ENCODE measurements at regions not wholly inside any gene's neighbourhood (a gene's known extent, or its start where the extent isn't known, plus 50 kb on each side); places are given as distances from the start of the nearest gene placed in this dataset.
A peak's percentile ranks its signal among the peaks of the same experiment; 100 is the strongest.

DNA sequence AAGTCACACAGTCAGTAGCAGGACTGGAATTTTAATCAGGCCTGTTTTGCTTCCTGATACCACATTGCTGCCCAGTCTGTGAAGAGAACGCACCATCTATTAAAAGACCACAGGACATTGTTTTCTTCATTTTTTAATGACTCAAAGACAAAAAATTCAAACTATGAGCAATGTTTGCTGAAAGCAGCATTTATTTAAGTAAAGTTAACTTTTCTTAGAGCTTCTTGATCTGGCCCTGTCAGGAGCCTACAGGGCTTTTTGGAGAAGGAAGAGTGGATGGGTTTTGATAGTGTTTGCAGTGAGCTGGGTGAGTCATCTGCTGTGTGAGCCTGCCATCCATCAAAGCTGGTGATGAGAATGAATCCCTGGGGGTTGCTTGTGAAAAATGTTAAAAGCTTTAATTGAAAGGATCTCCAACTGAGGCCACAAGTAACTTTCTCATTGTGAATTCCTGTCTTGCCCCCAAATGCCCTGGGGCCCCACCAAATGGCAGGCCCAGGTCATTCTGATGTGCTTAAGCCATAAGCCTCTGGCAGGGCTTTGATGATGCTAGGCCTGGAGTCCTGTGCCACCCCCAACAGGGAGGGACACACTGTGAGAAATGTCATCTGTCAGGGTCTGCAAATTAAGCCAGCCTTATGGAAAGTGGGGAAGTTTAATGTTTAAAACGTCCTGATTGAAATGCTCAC, 136.2 kb upstream of the PFN2 start:
- CTCF ChIA-PET (ENCODE audit: partially characterized antibody) = interaction anchor here (0.6 to 1.7 kb wide), 6 partner anchors 10 to 170 kb away, joined by 3 to 4 read pairs (median 3); no protein-coding TSS in a partner anchor
- no peak overlapping the region for H3K4me3 ChIP-seq (ENCODE audit: extremely low read depth in 1 of 4, insufficient read depth in 2 of 4, low read depth in 3 of 4, low read length in 4 of 4)
- TF ChIP-seq SP4 (IDR thresholded peaks at IDR 0.05; ENCODE audit: low read length) (no peak), JUN (IDR thresholded peaks at IDR 0.05; ENCODE audit: low read depth, low read length) (0 out of 2 replicates have a peak, but pooled peaks have one; percentile 14), RAD21 (IDR thresholded peaks at IDR 0.05 in 1 of 2, conservative IDR thresholded peaks at IDR 0.05 in 1 of 2; ENCODE audit: low read depth in 2 of 2, low read length in 2 of 2) (no peak; a peak in 1 of 4 replicates), MAX (IDR thresholded peaks at IDR 0.05) (no peak), MAFK (IDR thresholded peaks at IDR 0.05; ENCODE audit: low read depth, low read length) (no peak), JUND (IDR thresholded peaks at IDR 0.05; ENCODE audit: low read length) (peak; percentile 82), EZH2 (IDR thresholded peaks at IDR 0.05; ENCODE audit: low read depth, low read length, severe bottlenecking) (no peak), NRF1 (IDR thresholded peaks at IDR 0.05; ENCODE audit: low read depth, low read length) (no peak), NANOG (IDR thresholded peaks at IDR 0.05; ENCODE audit: insufficient read depth, low read depth, low read length, poor library complexity, severe bottlenecking) (no peak)
- TF ChIP-seq, protein P1, sequence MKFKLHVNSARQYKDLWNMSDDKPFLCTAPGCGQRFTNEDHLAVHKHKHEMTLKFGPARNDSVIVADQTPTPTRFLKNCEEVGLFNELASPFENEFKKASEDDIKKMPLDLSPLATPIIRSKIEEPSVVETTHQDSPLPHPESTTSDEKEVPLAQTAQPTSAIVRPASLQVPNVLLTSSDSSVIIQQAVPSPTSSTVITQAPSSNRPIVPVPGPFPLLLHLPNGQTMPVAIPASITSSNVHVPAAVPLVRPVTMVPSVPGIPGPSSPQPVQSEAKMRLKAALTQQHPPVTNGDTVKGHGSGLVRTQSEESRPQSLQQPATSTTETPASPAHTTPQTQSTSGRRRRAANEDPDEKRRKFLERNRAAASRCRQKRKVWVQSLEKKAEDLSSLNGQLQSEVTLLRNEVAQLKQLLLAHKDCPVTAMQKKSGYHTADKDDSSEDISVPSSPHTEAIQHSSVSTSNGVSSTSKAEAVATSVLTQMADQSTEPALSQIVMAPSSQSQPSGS (IDR thresholded peaks at IDR 0.05; ENCODE audit: low read length) = no peak

More for the DNA sequence above, 136.2 kb upstream of the PFN2 start:
- Histone ChIP-seq H2AFZ (ENCODE audit: low read length) (no peak overlapping the region; the same call in 1 of the 2 replicates), H3K79me2 (ENCODE audit: control insufficient read depth in 1 of 2, insufficient read depth in 2 of 2, low read length in 2 of 2) (no peaks in the 10 kb centered on the region), H3K36me3 (ENCODE audit: control insufficient read depth in 2 of 4, insufficient read depth in 4 of 4, low read length in 3 of 4) (no peaks in the 10 kb centered on the region), H3K27me3 (replicated peaks in 1 of 4; ENCODE audit: control insufficient read depth in 3 of 4, extremely low read depth in 1 of 4, insufficient read depth in 3 of 4, low read length in 3 of 4) (no peaks in the 10 kb centered on the region), H3K14ac (ENCODE audit: insufficient read length) (no peak overlapping the region), H3K27ac (ENCODE audit: low read depth, low read length) (no peak overlapping the region), H3K18ac (ENCODE audit: extremely low read depth, low read length) (no peak overlapping the region), H2AK5ac (ENCODE audit: low read depth, low read length) (no peak overlapping the region), H2BK20ac (ENCODE audit: low read length) (no peak overlapping the region), H3K4me2 (ENCODE audit: insufficient read depth in 1 of 2, low read depth in 2 of 2, low read length in 2 of 2) (peak overlapping the region in 1 of 2 experiments; percentile 25; a peak in 2 of 4 replicates), H2BK12ac (ENCODE audit: low read depth, low read length) (no peak overlapping the region), H2BK15ac (ENCODE audit: low read length) (no peak overlapping the region), H4K8ac (ENCODE audit: extremely low read depth, insufficient read depth, low read length) (no peak overlapping the region), H4K91ac (replicated peaks; ENCODE audit: insufficient read length, low read length) (no peak overlapping the region), H3K23ac (ENCODE audit: insufficient read length) (no peak overlapping the region), H4K20me1 (replicated peaks in 1 of 2; ENCODE audit: control insufficient read depth in 1 of 2, insufficient read depth in 2 of 2, low read length in 2 of 2) (no peaks in the 10 kb centered on the region), H3K9ac (replicated peaks in 1 of 4; ENCODE audit: extremely low read depth in 1 of 4, low read depth in 3 of 4, low read length in 3 of 4) (no peak overlapping the region), H3K9me3 (ENCODE audit: insufficient read depth in 2 of 2, low read depth in 1 of 2, low read length in 1 of 2) (no peaks in the 10 kb centered on the region), H3K23me2 (ENCODE audit: low read depth, low read length) (no peaks in the 10 kb centered on the region), H3K79me1 (ENCODE audit: low read depth, low read length) (no peaks in the 10 kb centered on the region), H3K4me1 (replicated peaks in 1 of 4; ENCODE audit: control insufficient read depth in 3 of 4, insufficient read depth in 4 of 4, low read length in 3 of 4) (peaks cover 0 to 11% (median 9%) of the 10 kb centered on the region in 4 experiments; a peak in 4 of 7 replicates), H3K56ac (replicated peaks; ENCODE audit: insufficient read length, low read depth, low read length) (no peak overlapping the region), H2BK120ac (replicated peaks; ENCODE audit: low read depth, low read length) (no peak overlapping the region), H4K5ac (ENCODE audit: insufficient read length, low read depth, low read length) (no peak overlapping the region), H3K4ac (replicated peaks; ENCODE audit: insufficient read length, low read depth, low read length) (no peak overlapping the region), H2BK5ac (ENCODE audit: low read depth, low read length) (no peak overlapping the region)
- 44% methylated on average over 2 of the region's 2 CpGs; no CpG with 5 or more reads in 1 of the 2 experiments for WGBS, 2 experiments (ENCODE audit: extremely low coverage in 1 of 2, insufficient coverage in 1 of 2, insufficient read length in 1 of 2, insufficient replicate concordance in 2 of 2, low coverage in 1 of 2, low lambda C conversion rate in 2 of 2, missing lambda C conversion rate in 1 of 2)
- POLR2A ChIA-PET (ENCODE audit: partially characterized antibody) = interaction anchor here (1.0 to 1.5 kb wide), 3 partner anchors 20 to 71 kb away, joined by 3 to 4 read pairs (median 3); no protein-coding TSS in a partner anchor
- FAIRE-seq = no peak
- peak in 1 of 2 experiments; percentile 47 for DNase-seq (ENCODE audit: low read depth in 1 of 2, low spot score in 2 of 2)
